ENCODE measurements at regions not wholly inside any gene's neighbourhood (a gene's known extent, or its start where the extent isn't known, plus 50 kb on each side); places are given as distances from the start of the nearest gene placed in this dataset.

DNA sequence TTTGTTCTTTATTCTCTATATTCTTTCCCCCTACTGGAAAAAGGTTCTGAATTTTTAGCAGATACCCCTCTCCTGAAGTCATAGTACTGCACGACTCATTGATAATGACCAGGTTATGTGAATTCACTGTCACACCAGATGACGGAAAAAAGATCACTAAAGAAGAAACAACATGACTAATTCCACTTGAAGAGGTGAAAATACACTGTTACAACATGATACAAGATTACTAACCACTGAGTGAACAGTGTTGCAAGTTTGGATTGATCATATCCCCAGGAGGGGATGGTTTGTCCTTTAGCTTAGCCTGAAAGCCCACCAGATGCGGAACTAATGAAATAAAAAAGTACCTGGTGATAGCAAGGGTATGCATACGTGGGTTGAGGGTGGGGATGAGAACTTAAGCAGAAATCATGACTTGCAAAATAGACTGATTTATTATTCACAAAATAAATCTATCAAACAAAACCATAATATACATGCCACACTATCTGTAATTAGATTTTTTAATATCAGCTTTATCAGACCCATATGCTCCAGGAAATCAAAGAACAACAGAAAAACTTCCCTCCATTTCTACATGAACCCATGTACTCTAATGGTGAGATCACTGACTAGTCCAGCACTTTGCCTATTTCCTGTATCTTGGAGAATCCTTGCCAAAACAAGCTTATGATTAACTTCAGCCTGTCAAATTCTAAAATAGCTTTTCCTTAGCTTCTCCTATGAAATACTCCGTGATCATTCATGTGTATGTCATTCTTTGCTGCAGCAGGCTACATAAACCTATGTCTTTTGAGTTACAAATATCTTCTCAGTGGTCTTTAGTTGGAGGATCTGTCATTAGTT is 257.4 kb upstream of the AGA start:
- DNase-seq = no peak

GRCh38 chr4:177706916-177707315 is 264.7 kb upstream of the AGA start:
- DNase-seq = no peak

DNA sequence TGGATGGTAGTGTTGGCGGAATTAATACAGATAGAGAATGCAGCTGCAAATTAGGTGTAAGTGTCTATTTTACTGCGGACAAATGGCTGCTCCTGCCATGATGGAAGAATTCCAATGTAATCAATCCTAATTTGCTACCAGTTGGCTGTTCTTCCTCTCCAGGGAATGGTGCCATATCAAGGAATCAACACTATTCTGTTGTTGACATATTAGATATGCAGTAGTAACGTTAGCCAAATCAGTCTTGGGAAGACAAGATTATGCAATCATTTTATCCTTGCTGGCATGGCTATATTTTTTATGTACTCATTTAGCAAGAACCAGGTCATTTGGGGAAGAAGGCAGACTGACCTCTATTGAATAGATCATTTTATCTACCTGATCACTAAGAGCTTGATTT is 271.2 kb upstream of the AGA start:
- no peak for DNase-seq

DNA sequence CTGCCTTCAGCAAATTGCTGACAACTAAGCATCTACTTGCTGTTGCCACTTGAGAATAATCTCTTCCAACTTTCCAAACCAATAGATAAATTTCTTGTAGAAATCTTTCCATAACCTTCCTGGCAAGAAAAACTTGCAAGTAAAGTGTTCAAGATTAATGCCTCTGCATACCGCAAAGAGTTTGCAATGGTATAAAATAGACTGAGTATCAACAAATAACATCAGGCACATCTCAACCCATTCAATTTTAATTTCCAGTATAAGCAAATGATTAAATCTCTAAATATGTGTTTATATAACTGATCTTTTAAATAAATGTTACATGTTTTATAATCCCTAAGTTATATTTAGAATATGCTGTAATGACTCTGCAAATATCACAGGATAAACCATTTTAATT is 275.2 kb upstream of the AGA start:
- DNase-seq = no peak

DNA sequence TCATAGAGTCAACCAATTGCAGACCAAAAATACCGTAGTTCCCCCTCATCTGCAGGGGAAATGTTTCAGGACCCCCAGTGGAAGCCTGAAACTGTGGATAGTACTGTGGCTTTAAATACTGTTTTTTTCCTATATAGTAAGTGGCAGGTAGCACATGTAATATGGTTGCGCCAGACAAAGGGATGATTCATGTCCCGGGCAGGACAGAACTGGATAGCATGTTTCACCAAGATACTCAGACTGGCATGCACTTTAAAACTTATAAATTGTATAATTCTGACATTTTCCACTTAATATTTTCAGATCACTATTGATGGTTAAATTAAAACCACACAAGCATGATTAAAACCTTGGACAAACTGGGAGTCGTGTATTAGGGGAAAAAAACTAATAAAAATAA is 276.3 kb upstream of the AGA start:
- DNase-seq = no peak

DNA sequence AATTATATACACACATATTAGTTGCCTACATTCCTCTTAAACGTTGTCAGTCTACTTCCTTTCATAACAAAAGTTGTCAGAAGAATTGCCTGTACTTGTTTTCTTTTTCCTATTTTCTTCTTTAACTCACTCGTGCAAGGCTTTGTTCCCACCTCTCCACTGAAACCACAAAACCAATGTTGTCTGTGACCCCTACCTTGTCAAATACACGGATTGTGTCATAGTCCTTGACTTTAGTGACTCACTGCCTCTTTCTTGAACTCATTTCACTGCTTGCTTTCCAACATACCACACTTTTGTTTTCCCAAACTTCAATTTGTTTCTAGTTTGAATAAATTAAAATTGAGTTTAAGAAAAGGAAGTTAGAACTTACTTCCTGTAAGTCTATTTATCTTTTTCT is 283.9 kb upstream of the AGA start:
- DNase-seq = no peak

DNA sequence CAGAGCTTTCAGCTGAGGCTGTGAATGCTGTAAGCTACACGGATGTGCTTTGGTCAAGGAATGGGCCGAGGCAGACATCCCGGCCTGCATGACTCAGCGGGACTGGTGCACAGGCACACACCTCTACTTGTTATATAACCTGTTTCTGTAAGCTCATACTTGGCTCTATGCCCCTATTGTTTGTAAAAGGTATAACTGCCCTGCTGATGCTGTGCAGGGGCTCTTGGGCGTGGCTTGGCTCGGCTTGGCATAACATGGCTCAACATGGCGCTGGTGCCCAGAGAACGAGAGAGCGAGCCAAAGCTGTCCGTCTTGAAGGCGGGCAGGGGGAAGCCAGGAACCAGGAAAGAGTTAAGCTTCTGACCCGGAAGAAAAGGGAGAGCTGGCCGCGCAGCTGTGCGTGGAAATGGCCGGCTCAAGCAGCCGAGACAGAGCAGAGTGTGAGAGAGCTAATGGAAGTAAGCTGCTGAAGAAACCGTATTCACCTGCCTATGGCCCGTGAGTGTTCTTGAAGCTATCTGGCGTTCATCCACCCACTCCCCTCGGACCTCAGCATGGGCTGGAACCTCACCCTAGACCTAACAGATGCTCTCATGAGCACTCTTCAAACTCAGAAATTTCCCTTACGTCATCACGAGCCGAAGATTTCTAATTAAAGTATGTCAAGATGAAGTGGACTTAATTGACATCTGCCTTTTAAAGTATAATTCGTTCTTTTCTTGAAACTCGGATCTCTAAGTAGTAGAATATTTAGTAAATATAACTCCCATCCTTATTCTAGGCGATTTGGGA is 286.3 kb upstream of the AGA start:
- no peak for DNase-seq

DNA sequence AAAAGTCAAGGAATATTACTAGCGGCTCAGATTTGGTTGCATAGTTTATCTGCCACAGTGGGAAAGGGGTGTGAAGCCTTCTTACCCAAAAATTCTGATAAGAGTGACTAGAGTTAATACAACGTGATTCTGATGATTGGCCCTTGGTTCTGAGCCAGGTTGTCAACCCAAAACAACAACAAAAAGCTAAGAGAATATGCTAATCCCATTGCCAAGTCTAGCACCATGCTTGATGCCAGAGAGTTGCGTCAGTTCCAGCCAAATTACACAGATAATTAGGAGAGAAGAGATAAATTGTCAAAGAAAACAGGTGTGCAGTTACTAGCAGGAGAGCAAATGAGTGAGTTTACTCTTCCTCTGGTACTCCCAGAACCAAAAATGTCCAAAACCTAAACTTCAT is 287.4 kb upstream of the AGA start:
- no peak for DNase-seq

DNA sequence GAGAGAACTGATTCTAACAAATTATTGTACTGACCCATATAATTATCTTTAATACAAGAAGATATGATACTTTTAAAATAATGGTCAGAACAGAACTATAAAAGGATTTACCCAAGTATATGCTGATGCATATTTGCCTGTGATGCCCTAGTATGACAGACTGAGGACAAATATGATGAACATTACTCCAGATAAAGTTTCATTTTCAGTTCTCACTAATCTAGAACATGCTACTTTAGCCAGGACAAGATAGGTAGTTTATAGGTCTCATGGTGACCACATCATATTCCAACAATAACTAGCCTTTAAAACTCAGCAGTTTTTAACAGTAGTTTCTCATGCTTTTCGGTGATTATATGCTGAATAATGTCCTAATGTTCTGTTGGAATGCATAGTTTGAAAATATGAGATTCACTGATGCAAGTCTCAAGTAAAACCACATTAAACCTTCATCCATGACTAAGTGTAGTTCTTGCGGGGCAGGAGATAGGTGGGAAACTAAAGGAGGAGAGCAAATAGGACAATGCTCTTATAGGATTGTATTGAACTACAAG is 295.2 kb upstream of the AGA start:
- no peak for DNase-seq

GRCh38 chr4:177740563-177740962 is 298.3 kb upstream of the AGA start:
- no peak for DNase-seq

DNA sequence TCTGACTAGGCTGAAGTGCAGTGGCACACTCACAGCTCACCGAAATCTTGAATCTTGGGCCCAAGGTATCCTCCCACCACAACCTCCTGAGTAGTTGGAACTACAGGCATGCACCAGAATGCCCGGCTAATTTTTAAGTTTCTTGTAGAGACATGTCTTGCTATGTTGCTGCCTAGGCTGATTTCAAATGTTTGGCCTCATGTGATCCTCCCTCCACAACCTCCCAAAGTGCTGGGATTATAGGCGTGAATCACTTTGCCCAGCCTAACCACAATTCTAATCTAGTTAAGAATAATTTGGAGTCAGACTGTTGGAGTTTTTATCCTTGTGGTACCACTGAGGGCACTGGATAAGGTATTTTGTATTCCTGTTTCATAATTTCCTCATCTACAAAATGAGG is 317.5 kb upstream of the AGA start:
- no peak for DNase-seq

- no peak for DNase-seq
These were observed 319.5 kb upstream of the AGA start for GRCh38 chr4:177761692-177762091.

DNA sequence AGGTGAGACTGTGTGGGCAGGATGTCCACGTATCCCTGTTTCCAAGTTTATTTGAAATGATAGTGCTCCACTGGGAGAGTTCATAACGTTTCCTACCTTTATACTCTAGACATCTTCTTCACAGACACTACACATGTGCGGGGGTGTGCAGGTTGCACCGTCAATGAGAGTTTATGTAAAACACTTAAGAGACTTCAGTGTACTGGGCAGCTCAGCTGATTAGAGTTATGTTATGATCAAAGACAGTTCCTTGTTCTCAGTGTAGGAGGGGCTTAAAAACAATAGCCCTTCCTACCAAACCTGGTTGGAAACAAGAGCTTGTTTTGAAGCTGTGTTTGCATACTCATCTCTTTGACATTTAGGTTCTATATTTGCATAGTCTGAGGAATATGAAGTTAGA is 326.9 kb upstream of the AGA start:
- no peak for DNase-seq

DNA sequence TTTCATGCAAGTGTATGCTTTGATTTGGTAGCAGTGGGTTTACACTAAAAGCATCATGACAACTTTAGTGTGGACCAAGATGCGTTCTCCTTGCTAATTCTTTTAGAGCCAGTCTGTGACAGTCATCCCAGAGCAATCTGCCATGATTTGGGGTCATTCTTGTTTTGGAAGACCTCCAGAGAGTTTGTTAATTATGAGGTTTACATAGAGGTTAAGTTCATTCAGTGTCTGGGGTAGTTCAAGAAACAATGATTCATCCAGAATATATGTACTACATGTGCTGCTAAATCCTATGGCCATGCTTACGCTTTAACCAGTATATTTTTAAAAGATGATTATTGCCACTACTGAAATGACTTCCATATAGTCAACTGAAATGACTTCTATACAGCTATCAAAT is 328.5 kb upstream of the AGA start:
- no peak for DNase-seq

GRCh38 chr4:177771645-177772044 is 329.4 kb upstream of the AGA start:
- no peak for DNase-seq

GRCh38 chr4:177778623-177779022 is 336.4 kb upstream of the AGA start:
- DNase-seq = no peak

DNA sequence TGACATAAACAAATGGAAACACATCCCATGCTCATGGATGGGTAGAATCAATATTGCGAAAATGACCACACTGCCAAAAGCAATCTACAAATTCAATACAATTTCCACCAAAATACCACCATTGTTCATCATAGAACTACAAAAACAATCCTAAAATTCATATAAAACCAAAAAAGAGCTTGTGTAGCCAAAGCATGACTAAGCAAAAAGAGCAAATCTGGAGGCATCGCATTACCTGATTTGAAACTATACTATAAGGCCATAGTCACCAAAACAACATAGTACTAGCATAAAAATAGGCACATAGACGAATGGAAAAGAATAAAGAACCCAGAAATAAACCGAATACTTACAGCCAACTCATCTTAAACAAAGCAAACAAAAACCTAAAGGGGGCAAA is 342.8 kb upstream of the AGA start:
- DNase-seq = no peak

- DNase-seq = no peak
These were observed 347.4 kb upstream of the AGA start for GRCh38 chr4:177789610-177790009.

- no peak for DNase-seq
These were observed 349.0 kb upstream of the AGA start for GRCh38 chr4:177791188-177791587.

DNA sequence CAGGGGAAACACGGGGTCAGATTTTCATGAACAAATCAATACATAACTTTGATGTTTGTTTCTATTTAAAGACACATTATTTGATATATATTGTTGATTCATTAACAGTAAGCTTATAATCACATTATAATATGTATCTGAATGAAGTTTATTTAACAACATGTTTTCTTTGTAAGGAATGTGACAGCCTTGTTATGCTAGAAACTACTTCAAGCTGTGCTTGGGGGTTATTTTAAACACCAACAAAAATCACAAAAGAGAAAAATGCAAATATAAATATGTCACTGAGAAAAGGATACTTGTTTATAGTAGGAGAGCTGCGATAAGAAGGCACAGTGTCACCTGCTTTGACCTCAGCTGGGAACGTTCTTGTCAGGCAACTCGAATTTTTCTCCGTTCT is 354.6 kb upstream of the AGA start:
- DNase-seq = no peak

DNA sequence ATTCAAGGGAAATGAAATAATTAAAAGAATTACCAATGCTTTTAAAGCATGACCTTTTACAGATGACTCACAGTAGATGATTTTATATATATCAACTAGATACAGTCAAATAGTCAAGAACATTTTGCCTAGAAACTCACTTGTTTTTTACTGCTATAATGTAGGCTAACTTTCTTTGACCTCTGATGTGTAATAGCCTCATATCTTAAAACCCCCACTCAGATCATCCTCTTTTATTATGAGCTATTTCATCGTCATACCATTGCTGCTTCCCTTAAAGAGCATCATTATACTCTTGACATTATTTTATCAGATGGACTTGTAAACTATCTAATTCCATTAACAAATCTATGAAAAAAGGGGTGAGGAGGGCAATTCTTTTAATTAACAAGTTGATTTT is 355.9 kb upstream of the AGA start:
- no peak for DNase-seq

GRCh38 chr4:177802162-177802561 is 359.9 kb upstream of the AGA start:
- DNase-seq = no peak

- no peak for DNase-seq
These were observed 360.4 kb upstream of the AGA start for GRCh38 chr4:177802661-177803060.

- no peak for DNase-seq
These were observed 360.9 kb upstream of the AGA start for GRCh38 chr4:177803151-177803550.
